Activated B cell treated with CpG ODN at 0.5 μM for 24 hours (primary cell): ENCODE measurements at regions not wholly inside any gene's neighbourhood (a gene's known extent, or its start where the extent isn't known, plus 50 kb on each side); places are given as distances from the start of the nearest gene placed in this dataset.
A peak's percentile ranks its signal among the peaks of the same experiment; 100 is the strongest.

Experiments
- ATAC-seq: fragments of 200-7000 bp; cut with Tn5 transposase; one replicate; pipeline ENCODE4 v1.10.0; 2021; ENCODE audit warnings: low read depth, mild to moderate bottlenecking, moderate library complexity
- CTCF ChIA-PET: fragments of 350-600 bp; sonication (Branson Sonifier 250); formaldehyde crosslinking; loops from one replicate; lab custom pipeline; 2021; ENCODE audit warnings: antibody characterized with exemption; lab: Charles Lee
- POLR2A ChIA-PET: fragments of 350-600 bp; sonication (Branson Sonifier 250); formaldehyde crosslinking; loops from one replicate; lab custom pipeline; 2021; ENCODE audit warnings: antibody characterized with exemption; lab: Charles Lee
- DNase-seq: peaks from one replicate; pipeline ENCODE4 v3.0.0; 2022
- H3K27ac Mint-ChIP-seq: one replicate; pipeline ENCODE4 v1.8.0; 2020; ENCODE audit warnings: mixed read lengths
- H3K27me3 Mint-ChIP-seq: one replicate; pipeline ENCODE4 v1.8.0; 2021; ENCODE audit warnings: mixed read lengths
- H3K36me3 Mint-ChIP-seq: one replicate; pipeline ENCODE4 v1.8.0; 2021; ENCODE audit warnings: low read depth, mixed read lengths
- H3K4me1 Mint-ChIP-seq: one replicate; pipeline ENCODE4 v1.8.0; 2021; ENCODE audit warnings: mixed read lengths
- H3K4me3 Mint-ChIP-seq: one replicate; pipeline ENCODE4 v1.8.0; 2020; ENCODE audit warnings: mild to moderate bottlenecking, mixed read lengths
- H3K9me3 Mint-ChIP-seq: one replicate; pipeline ENCODE4 v1.8.0; 2020; ENCODE audit warnings: mixed read lengths
- intact Hi-C: fragments of 100-400 bp; cut with micrococcal nuclease; formaldehyde crosslinking; loops from one replicate; pipeline ENCODE4 v1.15.1; 2024
- TF ChIP-seq, protein P1 (sequence below): fragments of 200-600 bp; IDR thresholded peaks from one replicate; pipeline ENCODE4 v1.8.0; 2022; ENCODE audit warnings: antibody characterized with exemption, mild to moderate bottlenecking

DNA sequence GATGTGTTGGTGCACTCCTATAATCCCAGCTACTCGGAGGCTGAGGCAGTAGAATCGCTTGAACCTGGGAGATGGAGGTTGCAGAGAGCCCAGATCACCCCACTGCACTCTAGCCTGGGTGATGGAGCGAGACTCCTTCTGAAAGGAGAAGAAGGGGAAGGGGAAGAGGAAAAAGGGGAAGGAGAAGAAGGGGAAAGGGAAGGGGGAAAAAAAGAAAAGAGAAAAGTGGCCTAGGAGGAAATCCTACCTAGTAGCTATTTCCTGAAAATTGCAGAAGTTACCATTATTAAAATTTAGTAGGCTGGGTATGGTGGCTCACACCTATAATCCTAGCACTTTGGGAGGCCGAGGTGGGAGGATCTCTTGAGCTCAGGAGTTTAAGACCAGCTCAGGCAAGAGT, 67.4 kb downstream of the ARRDC3 start:
- no peaks in the 10 kb centered on the region for H3K27me3 Mint-ChIP-seq
- no peaks in the 10 kb centered on the region for H3K9me3 Mint-ChIP-seq
- H3K4me1 Mint-ChIP-seq = peaks cover 52% of the 10 kb centered on the region
- ChIA-PET CTCF (no interaction called here), POLR2A (interaction anchor here (0.6 to 1.8 kb wide), 3 partner anchors 65 to 72 kb away, joined by 3 to 9 read pairs (median 3); partner anchors contain the start of gene ARRDC3)
- DNase-seq (no peak), ATAC-seq (no peak)
- no peak overlapping the region for H3K27ac Mint-ChIP-seq
- no peaks in the 10 kb centered on the region for H3K36me3 Mint-ChIP-seq
- intact Hi-C loops = loop anchor here (2.0 kb wide), 1 partner anchor 39 kb away; no protein-coding TSS in a partner anchor
- no peak overlapping the region for H3K4me3 Mint-ChIP-seq
- TF ChIP-seq, protein P1, sequence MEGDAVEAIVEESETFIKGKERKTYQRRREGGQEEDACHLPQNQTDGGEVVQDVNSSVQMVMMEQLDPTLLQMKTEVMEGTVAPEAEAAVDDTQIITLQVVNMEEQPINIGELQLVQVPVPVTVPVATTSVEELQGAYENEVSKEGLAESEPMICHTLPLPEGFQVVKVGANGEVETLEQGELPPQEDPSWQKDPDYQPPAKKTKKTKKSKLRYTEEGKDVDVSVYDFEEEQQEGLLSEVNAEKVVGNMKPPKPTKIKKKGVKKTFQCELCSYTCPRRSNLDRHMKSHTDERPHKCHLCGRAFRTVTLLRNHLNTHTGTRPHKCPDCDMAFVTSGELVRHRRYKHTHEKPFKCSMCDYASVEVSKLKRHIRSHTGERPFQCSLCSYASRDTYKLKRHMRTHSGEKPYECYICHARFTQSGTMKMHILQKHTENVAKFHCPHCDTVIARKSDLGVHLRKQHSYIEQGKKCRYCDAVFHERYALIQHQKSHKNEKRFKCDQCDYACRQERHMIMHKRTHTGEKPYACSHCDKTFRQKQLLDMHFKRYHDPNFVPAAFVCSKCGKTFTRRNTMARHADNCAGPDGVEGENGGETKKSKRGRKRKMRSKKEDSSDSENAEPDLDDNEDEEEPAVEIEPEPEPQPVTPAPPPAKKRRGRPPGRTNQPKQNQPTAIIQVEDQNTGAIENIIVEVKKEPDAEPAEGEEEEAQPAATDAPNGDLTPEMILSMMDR = no peak

DNA sequence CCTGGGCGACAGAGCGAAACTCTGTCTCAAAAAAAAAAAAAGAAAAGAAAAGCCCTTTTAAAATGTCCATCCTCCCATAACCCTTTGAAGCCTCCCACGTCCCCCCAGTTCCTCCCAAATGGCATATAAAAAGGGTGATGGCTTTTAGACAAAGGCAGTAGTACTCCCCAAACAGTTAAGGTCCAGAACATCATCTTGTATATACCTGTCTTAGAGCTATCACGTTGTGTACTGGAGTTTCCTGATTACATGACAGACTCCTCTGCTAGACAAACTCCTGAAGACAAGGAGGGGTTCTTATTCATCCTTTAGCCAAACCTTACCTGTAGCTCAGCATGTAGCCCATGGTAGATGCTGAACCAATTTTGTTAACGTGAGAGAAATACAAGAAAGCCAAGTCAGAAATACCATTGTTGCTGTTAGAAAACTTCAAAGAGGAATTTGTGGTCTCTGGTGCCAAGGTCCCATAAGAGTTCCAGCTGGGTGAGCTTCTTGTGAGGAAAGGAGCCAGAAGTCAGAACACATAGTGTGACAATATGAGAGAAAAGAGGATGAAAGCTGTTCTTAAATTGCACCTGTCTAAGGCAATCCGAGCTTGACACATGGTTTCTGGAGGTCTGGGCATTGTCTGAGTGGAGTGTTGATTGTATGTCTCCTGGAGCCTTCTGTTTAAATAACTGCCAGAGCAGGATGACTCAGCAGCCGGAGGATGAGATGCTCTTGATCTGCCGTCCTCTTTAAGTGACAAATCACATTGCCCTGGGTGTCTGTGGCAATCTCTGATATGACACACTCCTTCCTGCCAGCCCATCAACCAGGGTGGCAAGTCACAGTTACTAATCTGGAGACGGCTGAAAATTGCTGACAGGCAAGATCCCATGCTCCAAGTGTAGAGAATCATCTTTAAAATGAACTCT, 69.1 kb downstream of the ARRDC3 start:
- Mint-ChIP-seq H3K27me3 (no peaks in the 10 kb centered on the region), H3K9me3 (no peaks in the 10 kb centered on the region), H3K4me3 (peak overlapping the region; percentile 30), H3K4me1 (peaks cover 53% of the 10 kb centered on the region), H3K36me3 (no peaks in the 10 kb centered on the region), H3K27ac (peak overlapping the region; percentile 83)
- intact Hi-C loops = loop anchor here (1.0 to 5.0 kb wide), 3 partner anchors 41 to 842 kb away; partner anchors contain the start of genes MBLAC2 and POLR3G
- DNase-seq (no peak), ATAC-seq (peak; percentile 71)
- POLR2A ChIA-PET = interaction anchor here (1.0 to 4.9 kb wide), 6 partner anchors 13 to 70 kb away, joined by 3 to 72 read pairs (median 20); partner anchors contain the start of gene ARRDC3
- CTCF ChIA-PET = interaction anchor here (1.1 kb wide), 1 partner anchor 71 kb away, joined by 3 read pairs; no protein-coding TSS in a partner anchor
- TF ChIP-seq, protein P1 = no peak

DNA sequence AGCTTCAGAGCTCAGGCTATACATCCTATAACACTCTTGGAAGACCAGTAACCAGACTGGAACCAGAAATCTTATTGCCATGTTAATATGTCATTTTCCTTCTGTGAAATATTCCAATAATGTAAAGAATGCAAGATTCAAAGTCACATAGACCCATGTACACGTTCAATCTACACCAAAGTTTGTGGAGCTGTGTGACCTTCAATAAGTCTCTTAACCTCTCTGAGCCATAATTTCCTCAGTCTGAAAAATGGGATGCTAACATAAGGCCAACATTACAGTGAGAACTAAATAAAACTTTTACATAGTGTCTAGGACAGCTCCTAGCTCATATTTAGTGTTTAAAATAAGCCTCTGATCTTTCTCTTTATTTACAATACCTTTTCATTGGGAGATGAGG, 70.4 kb downstream of the ARRDC3 start:
- ChIA-PET CTCF (interaction anchor here (0.8 kb wide), 1 partner anchor 32 kb away, joined by 3 read pairs; no protein-coding TSS in a partner anchor), POLR2A (interaction anchor here (4.5 to 4.9 kb wide), 3 partner anchors 32 to 71 kb away, joined by 36 to 72 read pairs (median 66); partner anchors contain the start of gene ARRDC3)
- intact Hi-C loops = loop anchor here (5.0 kb wide), 1 partner anchor 840 kb away; the partner anchor contains the start of genes MBLAC2 and POLR3G
- H3K36me3 Mint-ChIP-seq = no peaks in the 10 kb centered on the region
- no peak overlapping the region for H3K4me3 Mint-ChIP-seq
- TF ChIP-seq, protein P1 = no peak
- no peak for ATAC-seq
- peaks cover 53% of the 10 kb centered on the region for H3K4me1 Mint-ChIP-seq
- no peaks in the 10 kb centered on the region for H3K27me3 Mint-ChIP-seq
- no peaks in the 10 kb centered on the region for H3K9me3 Mint-ChIP-seq
- H3K27ac Mint-ChIP-seq = peak overlapping the region; percentile 88
- no peak for DNase-seq

DNA sequence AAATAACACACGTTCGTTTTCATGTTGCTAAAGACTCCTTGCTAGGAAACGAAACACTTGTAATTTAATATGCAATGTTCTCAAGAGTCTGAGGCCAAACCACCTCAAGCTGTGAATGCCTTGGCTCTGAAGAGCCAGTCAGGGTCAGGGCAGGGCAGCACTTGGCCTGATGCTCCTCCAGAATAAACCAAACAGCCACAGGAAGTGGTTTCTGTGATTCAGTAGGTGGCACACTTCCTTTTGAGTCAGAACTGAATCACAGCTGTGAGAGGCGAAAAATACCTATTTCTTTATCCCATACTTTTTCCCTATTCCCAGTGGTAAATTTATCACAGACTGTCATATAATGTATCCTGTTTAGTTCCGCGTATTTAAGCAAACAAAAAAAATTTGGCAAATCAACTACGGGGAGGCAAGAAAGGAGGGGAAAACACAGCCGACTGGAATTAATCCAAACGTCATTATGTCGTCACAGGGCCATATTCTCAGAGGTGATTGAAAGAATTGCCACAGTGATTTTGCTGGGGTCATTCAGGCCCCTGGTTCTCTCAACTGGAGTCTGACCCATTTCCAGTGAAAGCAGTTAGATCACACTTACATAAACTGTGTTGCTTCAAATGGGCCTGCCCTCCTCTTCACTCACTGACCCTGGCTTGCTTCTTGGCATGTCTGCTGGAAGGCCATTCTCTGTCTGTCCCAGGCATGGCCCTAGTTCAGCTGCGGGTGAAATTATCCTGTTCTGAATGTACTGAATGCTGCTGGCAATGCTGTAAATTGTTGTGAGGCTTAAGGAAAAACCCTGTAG, 71.2 kb downstream of the ARRDC3 start:
- ChIA-PET POLR2A (interaction anchor here (0.7 to 4.9 kb wide), 4 partner anchors 31 to 72 kb away, joined by 3 to 72 read pairs (median 51); partner anchors contain the start of gene ARRDC3), CTCF (interaction anchor here (1.0 to 2.9 kb wide), 3 partner anchors 31 to 73 kb away, joined by 4 to 21 read pairs (median 4); partner anchors contain the start of gene ARRDC3)
- intact Hi-C loops = loop anchor here (1.0 to 5.0 kb wide), 4 partner anchors 32 to 840 kb away; partner anchors contain the start of genes ARRDC3, MBLAC2 and POLR3G
- DNase-seq = no peak
- H3K36me3 Mint-ChIP-seq = no peaks in the 10 kb centered on the region
- TF ChIP-seq, protein P1 = no peak
- H3K27ac Mint-ChIP-seq = peak overlapping the region; percentile 88
- peak; percentile 84 for ATAC-seq
- H3K9me3 Mint-ChIP-seq = no peaks in the 10 kb centered on the region
- peaks cover 53% of the 10 kb centered on the region for H3K4me1 Mint-ChIP-seq
- H3K27me3 Mint-ChIP-seq = no peaks in the 10 kb centered on the region
- peak overlapping the region; percentile 70 for H3K4me3 Mint-ChIP-seq
